GM18498 (cell line): ENCODE measurements at regions not wholly inside any gene's neighbourhood (a gene's known extent, or its start where the extent isn't known, plus 50 kb on each side); places are given as distances from the start of the nearest gene placed in this dataset.
A peak's percentile ranks its signal among the peaks of the same experiment; 100 is the strongest.

Experiments
- ATAC-seq: cut with Tn5 transposase; IDR thresholded peaks from one replicate; pipeline ENCODE4 v1.9.1; 2021; ENCODE audit warnings: mild to moderate bottlenecking, moderate library complexity; ENCODE audit not compliant: unreplicated experiment

GRCh38 chr12:27382924-27383323 lies 50.3 kb downstream of the BMAL2 start:
- ATAC-seq, result no peak

- ATAC-seq, result peak; percentile 57
These were observed 51.0 kb downstream of the BMAL2 start for GRCh38 chr12:27383429-27384260.

GRCh38 chr12:27384261-27384590 lies 51.6 kb downstream of the BMAL2 start:
- no peak for ATAC-seq

GRCh38 chr12:27385766-27386564 lies 53.3 kb downstream of the BMAL2 start:
- no peak for ATAC-seq

GRCh38 chr12:27387473-27387872 lies 54.8 kb downstream of the BMAL2 start:
- no peak for ATAC-seq

- ATAC-seq, result no peak
These were observed 56.0 kb downstream of the BMAL2 start for GRCh38 chr12:27388650-27389049.

GRCh38 chr12:27394676-27395075 lies 51.9 kb upstream of the SMCO2 start:
- no peak for ATAC-seq

GRCh38 chr12:27396216-27396815 lies 50.2 kb upstream of the SMCO2 start:
- no peak for ATAC-seq
